DOHH2 (cell line): ENCODE measurements at regions not wholly inside any gene's neighbourhood (a gene's known extent, or its start where the extent isn't known, plus 50 kb on each side); places are given as distances from the start of the nearest gene placed in this dataset.

Source experiments
- EZH2phosphoT487 ChIP-seq: fragments of 200-600 bp; sonication (generic); IDR thresholded peaks from 2 replicates; pipeline ENCODE4 v1.6.1; 2017; ENCODE audit warnings: borderline replicate concordance, mild to moderate bottlenecking, antibody characterized with exemption, low read length, moderate library complexity, mixed read lengths
- TF ChIP-seq, protein P1 (sequence below): fragments of 200-600 bp; sonication (generic); IDR thresholded peaks from one replicate; pipeline ENCODE4 v1.5.1; 2014; ENCODE audit warnings: antibody characterized with exemption, mild to moderate bottlenecking, low read depth, low read length; ENCODE audit not compliant: poor library complexity, severe bottlenecking

DNA sequence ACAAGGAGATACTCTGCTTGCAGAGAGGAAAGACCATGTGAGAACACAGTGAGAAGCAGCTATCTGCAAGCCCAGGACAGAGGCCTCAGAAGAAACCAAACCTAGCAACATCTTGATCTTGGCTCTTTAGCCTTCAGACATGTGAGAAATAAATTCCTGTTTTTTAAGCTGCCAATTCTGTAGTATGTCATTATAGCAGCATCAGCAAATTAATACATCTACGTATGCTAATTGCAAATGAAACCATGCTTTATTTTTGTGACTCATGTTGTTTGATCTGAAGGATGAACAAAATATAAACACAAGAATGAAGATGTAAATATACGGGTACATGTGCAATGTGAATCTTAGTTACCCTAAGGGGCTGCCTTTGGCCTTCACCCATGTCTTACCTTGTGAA lies 714.4 kb upstream of the ARPP21 start:
- TF ChIP-seq, protein P1, sequence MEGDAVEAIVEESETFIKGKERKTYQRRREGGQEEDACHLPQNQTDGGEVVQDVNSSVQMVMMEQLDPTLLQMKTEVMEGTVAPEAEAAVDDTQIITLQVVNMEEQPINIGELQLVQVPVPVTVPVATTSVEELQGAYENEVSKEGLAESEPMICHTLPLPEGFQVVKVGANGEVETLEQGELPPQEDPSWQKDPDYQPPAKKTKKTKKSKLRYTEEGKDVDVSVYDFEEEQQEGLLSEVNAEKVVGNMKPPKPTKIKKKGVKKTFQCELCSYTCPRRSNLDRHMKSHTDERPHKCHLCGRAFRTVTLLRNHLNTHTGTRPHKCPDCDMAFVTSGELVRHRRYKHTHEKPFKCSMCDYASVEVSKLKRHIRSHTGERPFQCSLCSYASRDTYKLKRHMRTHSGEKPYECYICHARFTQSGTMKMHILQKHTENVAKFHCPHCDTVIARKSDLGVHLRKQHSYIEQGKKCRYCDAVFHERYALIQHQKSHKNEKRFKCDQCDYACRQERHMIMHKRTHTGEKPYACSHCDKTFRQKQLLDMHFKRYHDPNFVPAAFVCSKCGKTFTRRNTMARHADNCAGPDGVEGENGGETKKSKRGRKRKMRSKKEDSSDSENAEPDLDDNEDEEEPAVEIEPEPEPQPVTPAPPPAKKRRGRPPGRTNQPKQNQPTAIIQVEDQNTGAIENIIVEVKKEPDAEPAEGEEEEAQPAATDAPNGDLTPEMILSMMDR, result no peak
- no peak for TF ChIP-seq EZH2phosphoT487
